ENCODE measurements at regions not wholly inside any gene's neighbourhood (a gene's known extent, or its start where the extent isn't known, plus 50 kb on each side); places are given as distances from the start of the nearest gene placed in this dataset.
"Not testable (repeated sequence)": the region's sequence is repeated elsewhere in the genome, so short reads cannot be mapped to it uniquely, and the experiment has no call there.

DNA sequence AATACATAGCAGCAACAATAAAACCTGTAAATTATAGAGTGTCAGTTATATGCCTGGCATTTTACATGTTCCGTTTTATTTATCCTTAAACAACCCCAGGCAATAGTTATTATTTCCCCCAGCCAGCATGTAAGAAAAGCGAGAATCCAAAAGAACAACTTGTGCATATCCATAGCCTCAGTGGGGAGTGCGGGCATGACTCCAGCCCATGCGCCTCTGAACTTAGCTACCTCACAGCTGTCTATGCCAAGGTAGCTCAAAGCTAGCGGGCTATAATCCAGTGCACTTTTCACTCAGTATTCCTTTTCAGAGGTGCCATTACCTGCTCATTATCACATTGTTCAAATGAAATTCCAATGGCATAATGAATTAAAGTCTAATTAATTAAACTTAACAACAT is 257.3 kb upstream of the EDNRA start:
- no peaks in the 10 kb centered on the region for H3K27me3 Mint-ChIP-seq (ENCODE audit: unreplicated experiment)
- H3K36me3 Mint-ChIP-seq (ENCODE audit: low read depth, unreplicated experiment): no peaks in the 10 kb centered on the region
- no peak for DNase-seq (ENCODE audit: low spot score)
- TF ChIP-seq, protein P1, sequence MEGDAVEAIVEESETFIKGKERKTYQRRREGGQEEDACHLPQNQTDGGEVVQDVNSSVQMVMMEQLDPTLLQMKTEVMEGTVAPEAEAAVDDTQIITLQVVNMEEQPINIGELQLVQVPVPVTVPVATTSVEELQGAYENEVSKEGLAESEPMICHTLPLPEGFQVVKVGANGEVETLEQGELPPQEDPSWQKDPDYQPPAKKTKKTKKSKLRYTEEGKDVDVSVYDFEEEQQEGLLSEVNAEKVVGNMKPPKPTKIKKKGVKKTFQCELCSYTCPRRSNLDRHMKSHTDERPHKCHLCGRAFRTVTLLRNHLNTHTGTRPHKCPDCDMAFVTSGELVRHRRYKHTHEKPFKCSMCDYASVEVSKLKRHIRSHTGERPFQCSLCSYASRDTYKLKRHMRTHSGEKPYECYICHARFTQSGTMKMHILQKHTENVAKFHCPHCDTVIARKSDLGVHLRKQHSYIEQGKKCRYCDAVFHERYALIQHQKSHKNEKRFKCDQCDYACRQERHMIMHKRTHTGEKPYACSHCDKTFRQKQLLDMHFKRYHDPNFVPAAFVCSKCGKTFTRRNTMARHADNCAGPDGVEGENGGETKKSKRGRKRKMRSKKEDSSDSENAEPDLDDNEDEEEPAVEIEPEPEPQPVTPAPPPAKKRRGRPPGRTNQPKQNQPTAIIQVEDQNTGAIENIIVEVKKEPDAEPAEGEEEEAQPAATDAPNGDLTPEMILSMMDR (IDR thresholded peaks at IDR 0.05; ENCODE audit: unreplicated experiment): no peak
- no peaks in the 10 kb centered on the region for H3K9me3 Mint-ChIP-seq (ENCODE audit: unreplicated experiment)
- no peak overlapping the region for H3K4me3 Mint-ChIP-seq (ENCODE audit: unreplicated experiment)
- no peak overlapping the region for H3K27ac Mint-ChIP-seq (ENCODE audit: unreplicated experiment)
- no peaks in the 10 kb centered on the region for H3K4me1 Mint-ChIP-seq (ENCODE audit: unreplicated experiment)

GRCh38 chr4:147236806-147237205 is 244.1 kb upstream of the EDNRA start:
- no peaks in the 10 kb centered on the region for H3K9me3 Mint-ChIP-seq (ENCODE audit: unreplicated experiment)
- H3K27ac Mint-ChIP-seq (ENCODE audit: unreplicated experiment): no peak overlapping the region
- H3K36me3 Mint-ChIP-seq (ENCODE audit: low read depth, unreplicated experiment): no peaks in the 10 kb centered on the region
- H3K4me1 Mint-ChIP-seq (ENCODE audit: unreplicated experiment): peaks cover 10% of the 10 kb centered on the region
- H3K4me3 Mint-ChIP-seq (ENCODE audit: unreplicated experiment): no peak overlapping the region
- no peak for DNase-seq (ENCODE audit: low spot score)
- TF ChIP-seq, protein P1 (IDR thresholded peaks at IDR 0.05; ENCODE audit: unreplicated experiment): no peak
- peaks cover 2% of the 10 kb centered on the region for H3K27me3 Mint-ChIP-seq (ENCODE audit: unreplicated experiment)

GRCh38 chr4:147244786-147245185 is 236.1 kb upstream of the EDNRA start:
- H3K27ac Mint-ChIP-seq (ENCODE audit: unreplicated experiment): no peak overlapping the region
- no peaks in the 10 kb centered on the region for H3K27me3 Mint-ChIP-seq (ENCODE audit: unreplicated experiment)
- no peaks in the 10 kb centered on the region for H3K9me3 Mint-ChIP-seq (ENCODE audit: unreplicated experiment)
- no peak overlapping the region for H3K4me3 Mint-ChIP-seq (ENCODE audit: unreplicated experiment)
- no peaks in the 10 kb centered on the region for H3K4me1 Mint-ChIP-seq (ENCODE audit: unreplicated experiment)
- TF ChIP-seq, protein P1 (IDR thresholded peaks at IDR 0.05; ENCODE audit: unreplicated experiment): no peak
- no peaks in the 10 kb centered on the region for H3K36me3 Mint-ChIP-seq (ENCODE audit: low read depth, unreplicated experiment)
- DNase-seq (ENCODE audit: low spot score): no peak

DNA sequence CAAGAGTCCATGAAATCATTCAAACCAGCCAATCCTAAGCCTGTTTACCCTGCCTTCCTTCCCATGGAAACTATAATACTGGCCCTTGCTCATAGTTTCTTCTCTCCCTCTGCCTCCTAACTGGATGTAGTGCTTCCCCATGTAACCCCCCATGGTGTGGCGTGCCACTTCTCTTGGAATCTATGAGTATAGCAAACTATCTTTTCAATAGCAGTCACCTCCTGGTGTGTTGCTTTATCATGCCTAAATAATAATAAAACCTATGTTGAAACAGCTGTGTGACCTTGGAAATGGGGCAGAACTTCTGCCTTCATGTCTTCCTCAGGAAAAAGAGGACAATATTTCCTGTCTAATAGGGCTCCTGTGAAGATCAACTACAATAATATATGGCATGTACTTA is 234.8 kb upstream of the EDNRA start:
- Mint-ChIP-seq H3K27ac (ENCODE audit: unreplicated experiment) (no peak overlapping the region), H3K4me3 (ENCODE audit: unreplicated experiment) (no peak overlapping the region), H3K27me3 (ENCODE audit: unreplicated experiment) (no peaks in the 10 kb centered on the region), H3K9me3 (ENCODE audit: unreplicated experiment) (no peaks in the 10 kb centered on the region), H3K36me3 (ENCODE audit: low read depth, unreplicated experiment) (no peaks in the 10 kb centered on the region), H3K4me1 (ENCODE audit: unreplicated experiment) (no peaks in the 10 kb centered on the region)
- no peak for DNase-seq (ENCODE audit: low spot score)
- TF ChIP-seq, protein P1 (IDR thresholded peaks at IDR 0.05; ENCODE audit: unreplicated experiment): no peak

DNA sequence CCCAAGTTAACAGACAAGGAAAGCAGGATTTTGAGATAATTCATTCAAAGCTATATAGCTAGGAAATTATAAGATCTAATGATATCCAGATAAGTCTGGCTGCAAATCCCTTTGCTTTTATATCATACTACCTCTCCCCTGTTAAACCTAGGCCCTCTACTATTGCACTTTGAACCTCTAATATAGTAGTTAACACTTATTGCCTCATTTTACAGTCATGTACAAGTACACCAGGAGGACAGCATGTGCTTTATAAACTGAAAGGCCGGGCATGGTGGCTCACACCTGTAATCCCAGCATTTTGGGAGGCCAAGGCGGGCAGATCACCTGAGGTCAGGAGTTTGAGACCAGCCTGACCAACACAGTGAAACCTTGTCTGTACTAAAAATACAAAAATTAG is 234.4 kb upstream of the EDNRA start:
- not testable (repeated sequence) for H3K27me3 Mint-ChIP-seq (ENCODE audit: unreplicated experiment); H3K9me3 Mint-ChIP-seq (ENCODE audit: unreplicated experiment); H3K27ac Mint-ChIP-seq (ENCODE audit: unreplicated experiment); H3K36me3 Mint-ChIP-seq (ENCODE audit: low read depth, unreplicated experiment); H3K4me1 Mint-ChIP-seq (ENCODE audit: unreplicated experiment); DNase-seq (ENCODE audit: low spot score); H3K4me3 Mint-ChIP-seq (ENCODE audit: unreplicated experiment)

DNA sequence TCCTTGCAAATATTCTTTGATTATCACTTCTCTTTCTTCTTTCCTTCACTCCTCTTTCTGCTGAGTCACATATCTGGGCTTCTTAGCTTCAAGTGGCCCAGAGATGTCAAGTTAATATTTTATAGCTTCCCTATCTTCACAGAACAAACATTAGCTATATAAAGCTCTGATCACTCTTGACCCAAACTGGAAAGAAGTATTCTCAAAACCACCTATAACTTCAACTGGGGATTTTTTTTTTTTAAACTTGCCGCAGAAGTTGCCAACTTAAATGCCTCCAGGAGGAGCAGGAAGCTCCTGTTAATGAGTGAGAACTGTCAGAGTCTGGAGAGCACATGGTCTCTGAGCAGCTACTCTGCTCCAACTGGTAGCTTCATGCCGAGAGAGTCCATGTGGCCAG is 233.3 kb upstream of the EDNRA start:
- Mint-ChIP-seq H3K9me3 (ENCODE audit: unreplicated experiment) (no peaks in the 10 kb centered on the region), H3K4me1 (ENCODE audit: unreplicated experiment) (no peaks in the 10 kb centered on the region), H3K4me3 (ENCODE audit: unreplicated experiment) (no peak overlapping the region), H3K27ac (ENCODE audit: unreplicated experiment) (no peak overlapping the region), H3K27me3 (ENCODE audit: unreplicated experiment) (no peaks in the 10 kb centered on the region), H3K36me3 (ENCODE audit: low read depth, unreplicated experiment) (no peaks in the 10 kb centered on the region)
- DNase-seq (ENCODE audit: low spot score): no peak
- TF ChIP-seq, protein P1 (IDR thresholded peaks at IDR 0.05; ENCODE audit: unreplicated experiment): no peak

All from endothelial cell (in vitro differentiated cells).